Epithelial cell of esophagus (primary cell): ENCODE measurements at regions not wholly inside any gene's neighbourhood (a gene's known extent, or its start where the extent isn't known, plus 50 kb on each side); places are given as distances from the start of the nearest gene placed in this dataset.
A peak's percentile ranks its signal among the peaks of the same experiment; 100 is the strongest.

ENCODE experiments used
- DNase-seq: peaks from one replicate; pipeline ENCODE4 v3.0.0; 2010; ENCODE audit warnings: low read depth
- H3K4me3 ChIP-seq: 2 replicates; pipeline ENCODE4 v1.5.1; 2011; ENCODE audit warnings: mild to moderate bottlenecking, low read length, control low read depth
- CTCF ChIP-seq: IDR thresholded peaks from 2 replicates; pipeline ENCODE4 v1.5.1; 2011; ENCODE audit warnings: low read depth, mild to moderate bottlenecking, low read length, control low read depth, inconsistent platforms; ENCODE audit not compliant: insufficient read depth; ENCODE audit errors: missing control alignments

GRCh38 chr6:103142902-103143301, 1716.8 kb downstream of the HACE1 start:
- no peak overlapping the region for H3K4me3 ChIP-seq
- no peak for TF ChIP-seq CTCF
- no peak for DNase-seq

- no peak overlapping the region for H3K4me3 ChIP-seq
- TF ChIP-seq CTCF: no peak
- no peak for DNase-seq
Observed at GRCh38 chr6:103140308-103141027, 1719.3 kb downstream of the HACE1 start.

- no peak for DNase-seq
- no peak overlapping the region for H3K4me3 ChIP-seq
- TF ChIP-seq CTCF: no peak
Observed at GRCh38 chr6:103139377-103139776, 1720.3 kb downstream of the HACE1 start.

- DNase-seq: no peak
- no peak overlapping the region for H3K4me3 ChIP-seq
- TF ChIP-seq CTCF: no peak
Observed at GRCh38 chr6:103124471-103124870, 1731.0 kb downstream of the GRIK2 start.

- DNase-seq: peak; percentile 79
- peak; percentile 77 for TF ChIP-seq CTCF
- no peak overlapping the region for H3K4me3 ChIP-seq
Observed at GRCh38 chr6:103122766-103123601, 1729.5 kb downstream of the GRIK2 start.

GRCh38 chr6:103119056-103119455, 1725.5 kb downstream of the GRIK2 start:
- no peak for TF ChIP-seq CTCF
- no peak overlapping the region for H3K4me3 ChIP-seq
- no peak for DNase-seq
